Heart left ventricle (tissue), 13 donors: ENCODE measurements at regions not wholly inside any gene's neighbourhood (a gene's known extent, or its start where the extent isn't known, plus 50 kb on each side); places are given as distances from the start of the nearest gene placed in this dataset.

Experiments used
- CTCF ChIP-seq, 12 donors: fragments of 200-600 bp; sonication (generic) in 4 of 12; IDR thresholded peaks; one replicate each; pipeline versions ENCODE4 v1.5.0 to v1.8.0; 2018 to 2022; ENCODE audit warnings: antibody characterized with exemption in 12 of 12, mild to moderate bottlenecking in 5 of 12
- POLR2A ChIP-seq, 2 donors: fragments of 450-650 bp; IDR thresholded peaks; one replicate each; pipeline ENCODE4 v1.6.1; 2017; ENCODE audit warnings: antibody characterized with exemption in 2 of 2, mild to moderate bottlenecking in 2 of 2, moderate library complexity in 2 of 2
- donor health status: ischemic (EF 13 %, LVEDD 7.1; RV severe dilation, severe dysfunction).
- donor health status: DM: no; HTN: yes; CAD: no.
- donor health status: DM: no; HTN: no; CAD: no.
- donor health status: ischemic (EF 25% LVEDD 6.9; RV normal size, moderate dysfunction).
- donor health status: ischemic (EF 25% LVEDD 5.7; RV mildly dilated, moderate dysfunction).
- donor health status: ischemic (EF 35%, LVEDD 5.7; RV mildly dilated, moderate dysfunction).
- donor health status: nonischemic (EF 11% LVEDD 7.7; RV severe dilation, severe dysfunction).
- donor health status: DM: yes; HTN: yes; CAD: no.
- donor health status: PGD.
- donor health status: ischemic (EF 29% LVEDD 5.4; RV normal size, mild dysfunction).
- donor health status: nonischemic (EF 23%, LVEDD 6.1; RV moderate dilation, normal function).

GRCh38 chr1:232293361-232293760 lies 336.6 kb downstream of the SIPA1L2 start:
- TF ChIP-seq POLR2A (IDR thresholded peaks at IDR 0.05) (no peak), CTCF (IDR thresholded peaks at IDR 0.05) (no peak)
